ENCODE measurements at regions not wholly inside any gene's neighbourhood (a gene's known extent, or its start where the extent isn't known, plus 50 kb on each side); places are given as distances from the start of the nearest gene placed in this dataset.
"Not testable (repeated sequence)": the region's sequence is repeated elsewhere in the genome, so short reads cannot be mapped to it uniquely, and the experiment has no call there.

GRCh38 chr11:127804747-127805400 is 782.5 kb downstream of the ETS1 start:
- DNase-seq: no peak

DNA sequence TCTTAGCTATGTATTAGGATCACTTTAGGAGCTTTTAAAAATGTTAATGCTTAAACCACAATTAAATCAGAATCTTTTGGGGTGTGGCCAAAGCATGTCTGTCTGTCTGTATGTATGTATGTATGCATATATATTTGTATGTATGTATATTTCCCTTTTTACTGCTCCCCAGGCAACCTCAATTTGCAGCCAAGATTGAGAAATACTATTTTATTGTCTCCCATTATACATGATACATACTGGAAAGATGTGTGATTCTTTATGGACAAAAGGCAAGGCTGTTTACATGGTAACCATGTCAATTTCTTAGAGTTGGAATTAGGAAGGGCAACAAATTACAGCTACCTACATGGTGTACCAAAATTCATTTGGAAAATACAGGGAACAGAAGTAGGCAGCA is 783.6 kb downstream of the ETS1 start:
- DNase-seq: no peak

GRCh38 chr11:127800989-127801688 is 786.2 kb downstream of the ETS1 start:
- no peak for DNase-seq

DNA sequence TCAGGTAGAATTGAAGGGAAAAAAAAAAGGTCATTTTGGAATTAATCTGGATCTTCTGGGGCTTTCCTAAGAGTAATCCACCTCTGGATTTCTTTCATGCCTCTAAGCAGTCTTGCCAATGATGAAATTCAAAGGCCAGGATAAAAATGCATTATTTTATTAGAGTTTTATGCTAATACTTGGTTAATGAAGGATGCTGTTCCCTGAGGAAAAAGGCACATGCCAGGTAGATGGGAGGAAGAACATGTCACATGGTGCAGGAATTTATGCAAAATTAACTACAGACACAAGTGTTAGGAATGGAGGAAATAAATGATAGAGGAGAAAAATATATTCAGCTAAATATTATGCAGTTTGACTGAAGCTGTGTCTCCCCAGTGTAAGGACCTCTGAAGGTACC is 792.0 kb downstream of the ETS1 start:
- DNase-seq: no peak

GRCh38 chr11:127791844-127792243 is 791.3 kb upstream of the KIRREL3 start:
- DNase-seq: no peak

DNA sequence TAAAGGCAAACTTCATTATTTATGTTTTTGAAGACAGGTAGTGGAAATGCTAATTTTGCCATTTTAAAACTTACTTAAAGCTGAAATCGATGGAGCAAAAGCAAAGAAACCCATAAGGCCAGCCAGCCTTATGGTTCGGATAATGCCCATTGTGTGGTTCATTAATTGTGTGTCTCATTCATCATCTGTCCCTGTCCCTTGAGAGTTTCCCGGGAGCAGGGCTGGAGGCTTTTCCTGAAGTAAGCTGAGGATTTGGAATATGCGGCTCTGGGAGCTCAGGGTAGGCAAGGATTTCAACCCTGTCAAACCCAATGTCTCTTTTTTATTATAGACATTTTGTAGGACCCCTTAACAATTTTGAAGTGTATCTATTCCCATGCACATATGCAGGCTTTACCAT is 790.0 kb upstream of the KIRREL3 start:
- DNase-seq: no peak

- DNase-seq: no peak
These were observed 789.4 kb upstream of the KIRREL3 start for GRCh38 chr11:127789927-127790326.

DNA sequence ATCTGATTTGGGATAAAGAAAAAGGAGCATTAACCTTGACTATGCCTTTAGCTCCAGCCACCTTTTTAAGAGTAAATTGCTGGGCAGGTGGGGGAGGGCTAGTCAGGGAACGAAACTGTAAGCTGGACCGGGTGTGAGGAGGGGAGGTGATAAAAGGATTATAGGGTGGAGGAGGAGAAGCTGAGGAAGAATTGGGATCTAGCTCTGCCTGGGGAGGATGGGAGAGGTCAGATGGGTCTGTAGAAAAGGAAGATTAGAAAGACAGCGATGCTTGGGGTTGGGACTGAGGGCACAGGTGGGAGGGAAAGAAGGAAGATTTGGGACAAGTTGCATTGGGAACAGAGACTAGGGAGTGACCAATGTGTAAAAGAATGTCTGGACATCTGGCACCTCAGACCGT is 772.4 kb upstream of the KIRREL3 start:
- not testable (repeated sequence) for DNase-seq

DNA sequence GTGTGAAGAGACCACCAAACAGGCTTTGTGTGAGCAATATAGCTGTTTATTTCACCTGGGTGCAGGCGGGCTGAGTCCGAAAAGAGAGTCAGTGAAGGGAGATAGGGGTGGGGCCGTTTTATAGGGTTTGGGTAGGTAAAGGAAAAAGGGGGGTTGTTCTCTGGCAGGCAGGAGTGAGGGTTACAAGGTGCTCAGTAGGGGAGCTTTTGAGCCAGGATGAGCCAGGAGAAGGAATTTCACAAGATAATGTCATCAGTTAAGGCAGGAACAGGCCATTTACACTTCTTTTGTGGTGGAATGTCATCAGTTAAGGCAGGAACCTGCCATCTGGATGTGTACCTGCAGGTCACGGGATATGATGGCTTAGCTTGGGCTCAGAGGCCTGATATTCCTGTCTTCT is 768.4 kb upstream of the KIRREL3 start:
- DNase-seq: not testable (repeated sequence)

- no peak for DNase-seq
These were observed 766.2 kb upstream of the KIRREL3 start for GRCh38 chr11:127766734-127767133.

DNA sequence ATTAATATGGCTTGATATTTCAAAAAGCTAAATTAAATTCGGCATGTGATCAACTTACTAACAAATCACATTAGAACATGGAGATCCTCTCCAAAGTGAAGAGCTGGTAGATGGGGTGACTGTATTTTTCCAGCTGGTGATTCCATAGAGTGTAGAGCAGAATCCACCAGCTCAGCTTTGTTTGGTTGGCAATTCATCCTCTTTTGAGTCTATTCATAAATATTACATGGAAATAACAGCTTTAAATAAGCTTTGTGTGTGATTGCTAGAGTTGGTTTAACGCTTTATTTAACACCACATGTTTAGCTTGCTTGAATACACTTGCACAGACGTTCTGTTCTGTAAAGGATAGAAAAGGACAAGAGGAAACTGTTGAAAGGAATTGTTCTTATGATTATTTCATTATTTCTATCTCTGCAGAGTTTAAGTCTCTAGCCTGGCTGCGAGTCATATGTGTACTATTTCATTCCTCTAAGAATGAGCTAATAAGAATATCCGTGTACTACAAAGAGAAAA is 738.3 kb upstream of the KIRREL3 start:
- no peak for DNase-seq

DNA sequence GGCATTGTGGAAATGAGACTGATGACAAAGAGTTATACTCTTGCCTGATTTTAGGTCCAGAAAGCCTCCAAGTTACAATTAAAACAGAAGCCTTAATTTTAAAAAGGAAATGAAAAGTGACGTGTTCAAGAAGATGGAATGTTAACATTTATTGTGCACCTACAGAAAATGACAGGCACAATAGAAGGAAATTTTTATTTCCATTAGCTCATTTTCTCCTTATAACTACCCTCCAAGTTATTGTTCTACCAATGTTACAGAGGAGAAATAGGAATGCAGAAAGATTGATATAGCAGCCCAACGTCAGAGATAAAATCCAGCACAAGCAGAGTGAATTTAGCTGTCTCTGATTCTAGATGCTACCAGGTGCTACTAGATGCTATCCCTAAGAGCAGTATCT is 736.9 kb upstream of the KIRREL3 start:
- no peak for DNase-seq

DNA sequence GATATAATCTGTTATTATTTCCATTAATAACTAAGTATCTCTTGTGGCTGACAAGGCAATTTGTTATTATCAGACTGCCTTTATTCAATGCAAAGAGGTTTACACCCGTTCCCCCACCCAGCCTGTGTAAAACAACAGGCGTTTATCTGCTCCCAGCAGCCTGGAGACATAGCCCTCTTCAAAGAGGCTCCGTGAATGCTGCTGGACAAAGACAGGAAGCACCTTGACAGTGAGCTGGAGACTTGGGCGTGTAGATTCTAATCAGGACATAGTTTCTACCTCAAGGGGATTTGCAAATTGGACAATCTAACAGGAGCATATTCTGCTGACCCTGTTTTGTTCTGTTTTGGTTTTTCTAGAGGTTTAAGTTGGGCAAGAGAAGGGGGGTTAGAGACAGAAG is 733.0 kb upstream of the KIRREL3 start:
- DNase-seq: no peak

GRCh38 chr11:127726367-127726766 is 725.8 kb upstream of the KIRREL3 start:
- no peak for DNase-seq

- no peak for DNase-seq
These were observed 723.1 kb upstream of the KIRREL3 start for GRCh38 chr11:127723714-127724113.

DNA sequence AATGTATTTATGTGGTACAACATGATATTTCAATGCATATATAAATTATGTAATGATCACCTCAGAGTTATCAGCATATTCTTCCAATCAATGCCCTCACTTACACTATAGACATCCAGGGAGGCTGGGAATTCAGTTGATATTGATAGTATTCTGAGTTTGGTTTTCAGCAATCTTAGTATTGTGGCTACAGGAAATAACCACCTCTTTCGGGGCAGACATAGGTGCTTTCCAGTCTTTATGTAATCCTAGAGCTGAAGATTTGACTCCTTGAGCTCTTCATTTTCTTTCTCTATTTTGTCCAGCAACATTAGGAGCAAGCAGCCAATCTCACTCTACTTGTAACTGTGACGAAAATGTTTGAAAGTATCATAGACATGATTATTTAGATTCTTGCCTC is 712.7 kb upstream of the KIRREL3 start:
- no peak for DNase-seq

GRCh38 chr11:127711748-127712147 is 711.2 kb upstream of the KIRREL3 start:
- no peak for DNase-seq

GRCh38 chr11:127710831-127711230 is 710.3 kb upstream of the KIRREL3 start:
- no peak for DNase-seq

GRCh38 chr11:127709960-127710359 is 709.4 kb upstream of the KIRREL3 start:
- DNase-seq: no peak

- no peak for DNase-seq
These were observed 693.1 kb upstream of the KIRREL3 start for GRCh38 chr11:127693686-127694085.

DNA sequence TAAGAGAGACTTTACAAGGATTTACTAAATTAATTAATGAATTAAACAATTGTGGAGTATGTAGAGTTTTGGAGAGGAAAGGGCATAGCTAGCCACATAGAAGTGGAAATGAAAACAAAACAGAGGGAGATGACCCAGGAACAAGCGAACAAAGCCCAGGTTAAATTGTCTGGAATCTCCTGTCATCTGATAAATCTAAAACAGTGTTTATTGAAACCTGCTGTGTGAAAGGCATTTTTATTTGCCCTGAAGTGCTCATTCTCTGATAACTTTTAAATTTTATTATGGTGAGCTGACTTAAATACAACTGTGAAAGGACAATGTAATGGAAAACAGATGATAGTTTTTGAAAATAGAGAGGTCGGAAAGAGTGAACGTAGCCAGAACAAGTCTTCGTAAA is 682.8 kb upstream of the KIRREL3 start:
- no peak for DNase-seq

DNA sequence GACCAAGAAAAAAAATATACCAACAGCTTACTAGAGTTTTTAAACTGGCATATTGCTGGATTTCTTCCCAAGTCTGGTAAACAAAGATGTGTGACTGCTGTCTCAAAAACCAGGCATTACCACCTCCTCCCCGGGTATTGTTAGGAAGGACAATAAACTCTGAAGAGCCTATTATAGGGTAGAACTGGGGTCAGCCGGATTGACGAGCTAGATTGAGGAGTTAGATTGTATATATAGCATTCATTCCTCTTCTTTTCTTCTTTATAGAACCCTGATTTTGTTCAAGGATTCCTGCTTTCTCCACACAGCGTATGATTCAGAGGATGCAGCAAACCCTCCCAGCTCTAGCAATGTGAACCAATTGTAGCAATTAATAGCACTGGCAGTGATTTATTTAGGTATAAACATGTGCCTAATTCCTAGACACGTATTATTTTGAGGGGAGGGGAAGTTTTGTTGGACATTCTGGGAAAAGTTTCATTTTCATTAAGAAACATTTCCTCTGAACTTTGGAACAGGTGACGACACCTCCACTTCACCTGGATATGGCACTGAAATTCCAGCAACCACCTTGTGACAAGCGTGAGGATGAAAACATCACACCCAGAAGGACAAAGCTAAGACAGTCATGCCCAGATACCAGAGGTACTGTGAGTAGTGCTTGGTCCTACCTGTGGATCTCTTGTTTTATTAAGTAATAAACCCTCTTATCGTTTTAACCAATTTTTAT is 679.4 kb upstream of the KIRREL3 start:
- DNase-seq: no peak

- no peak for DNase-seq
These were observed 678.1 kb upstream of the KIRREL3 start for GRCh38 chr11:127678631-127679030.
